ENCODE measurements at regions not wholly inside any gene's neighbourhood (a gene's known extent, or its start where the extent isn't known, plus 50 kb on each side); places are given as distances from the start of the nearest gene placed in this dataset.
A peak's percentile ranks its signal among the peaks of the same experiment; 100 is the strongest.

GRCh38 chr7:115300231-115300870 is 378.5 kb downstream of the MDFIC start:
- Histone ChIP-seq H3K4me3 (no peak overlapping the region), H3K27ac (no peak overlapping the region), H3K27me3 (no peaks in the 10 kb centered on the region), H3K36me3 (no peaks in the 10 kb centered on the region), H3K9me3 (no peaks in the 10 kb centered on the region), H3K4me1 (no peaks in the 10 kb centered on the region)
- ATAC-seq (no peak), DNase-seq (no peak)
- no peak for TF ChIP-seq POLR2A (IDR thresholded peaks at IDR 0.05)
- intact Hi-C loops (cut with DNase I), result no loop called here
- WGBS, 4 donors, result 23 to 37% (median 31%) methylated on average over 1 of the region's 1 CpG

DNA sequence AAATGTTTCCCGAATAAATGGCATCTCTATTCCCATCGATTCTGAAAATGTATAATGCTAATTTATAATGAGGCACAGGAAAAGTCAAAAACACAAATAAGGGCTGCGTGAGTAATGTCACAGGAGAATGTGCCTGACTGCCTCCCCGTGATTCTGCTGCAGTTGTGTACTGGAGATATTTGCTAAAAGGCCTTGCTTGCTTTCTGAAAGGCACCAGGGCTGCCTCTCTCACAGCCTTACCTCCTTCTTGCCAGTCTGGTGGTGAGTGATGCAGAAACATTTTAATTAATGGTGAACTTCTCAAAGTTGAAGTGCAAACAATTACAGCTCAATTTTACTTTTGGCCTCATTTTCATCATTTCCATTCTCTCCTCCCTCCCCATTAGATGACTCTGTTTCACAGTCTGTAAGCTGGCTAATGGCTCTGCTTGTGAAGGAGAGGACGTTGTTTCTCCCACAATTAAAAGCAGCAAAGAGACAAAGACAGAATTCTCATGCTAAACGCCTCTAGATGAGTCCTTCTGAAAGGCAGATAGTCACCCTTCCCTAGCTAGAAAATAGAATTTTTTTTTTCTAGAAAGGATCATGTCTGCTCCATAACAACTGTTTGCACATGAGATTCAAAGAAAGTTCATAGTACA is 377.6 kb downstream of the MDFIC start:
- no peak overlapping the region for H3K27ac ChIP-seq
- WGBS, 4 donors, result 72 to 79% (median 75%) methylated on average over 6 of the region's 6 CpGs
- DNase-seq, result no peak
- H3K4me1 ChIP-seq, result no peaks in the 10 kb centered on the region
- TF ChIP-seq, protein P1, sequence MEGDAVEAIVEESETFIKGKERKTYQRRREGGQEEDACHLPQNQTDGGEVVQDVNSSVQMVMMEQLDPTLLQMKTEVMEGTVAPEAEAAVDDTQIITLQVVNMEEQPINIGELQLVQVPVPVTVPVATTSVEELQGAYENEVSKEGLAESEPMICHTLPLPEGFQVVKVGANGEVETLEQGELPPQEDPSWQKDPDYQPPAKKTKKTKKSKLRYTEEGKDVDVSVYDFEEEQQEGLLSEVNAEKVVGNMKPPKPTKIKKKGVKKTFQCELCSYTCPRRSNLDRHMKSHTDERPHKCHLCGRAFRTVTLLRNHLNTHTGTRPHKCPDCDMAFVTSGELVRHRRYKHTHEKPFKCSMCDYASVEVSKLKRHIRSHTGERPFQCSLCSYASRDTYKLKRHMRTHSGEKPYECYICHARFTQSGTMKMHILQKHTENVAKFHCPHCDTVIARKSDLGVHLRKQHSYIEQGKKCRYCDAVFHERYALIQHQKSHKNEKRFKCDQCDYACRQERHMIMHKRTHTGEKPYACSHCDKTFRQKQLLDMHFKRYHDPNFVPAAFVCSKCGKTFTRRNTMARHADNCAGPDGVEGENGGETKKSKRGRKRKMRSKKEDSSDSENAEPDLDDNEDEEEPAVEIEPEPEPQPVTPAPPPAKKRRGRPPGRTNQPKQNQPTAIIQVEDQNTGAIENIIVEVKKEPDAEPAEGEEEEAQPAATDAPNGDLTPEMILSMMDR (IDR thresholded peaks at IDR 0.05), result no peak
- TF ChIP-seq POLR2A (IDR thresholded peaks at IDR 0.05), result no peak
- intact Hi-C loops (cut with DNase I), result no loop called here
- H3K36me3 ChIP-seq, result no peaks in the 10 kb centered on the region
- H3K4me3 ChIP-seq, result no peak overlapping the region
- H3K9me3 ChIP-seq, result no peaks in the 10 kb centered on the region
- H3K27me3 ChIP-seq, result no peaks in the 10 kb centered on the region
- ATAC-seq, result no peak

DNA sequence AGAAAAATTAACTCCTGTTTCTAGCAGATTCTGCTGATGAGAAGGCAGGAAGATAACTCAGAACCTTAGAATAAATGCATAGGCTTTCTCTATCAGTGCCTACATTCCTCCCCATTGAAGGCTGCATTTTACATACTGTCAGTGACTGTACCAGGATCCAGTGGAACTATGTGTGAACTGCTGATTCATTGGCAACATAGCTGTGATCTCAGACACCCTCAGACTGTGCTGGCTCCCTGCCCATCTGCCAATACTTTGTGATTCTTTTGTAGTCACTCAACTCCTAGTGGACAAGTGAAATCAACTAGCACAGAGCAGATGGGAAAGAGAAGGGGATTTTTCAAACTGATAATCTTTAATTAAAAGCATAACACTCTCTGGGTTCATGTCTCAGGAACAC is 375.8 kb downstream of the MDFIC start:
- DNase-seq, result peak in 1 of 5 donors; percentile 24
- intact Hi-C loops (cut with DNase I), result no loop called here

GRCh38 chr7:115293628-115294240 is 371.8 kb downstream of the MDFIC start:
- Histone ChIP-seq H3K36me3 (no peaks in the 10 kb centered on the region), H3K27ac (no peak overlapping the region), H3K27me3 (no peaks in the 10 kb centered on the region), H3K4me1 (no peaks in the 10 kb centered on the region), H3K9me3 (no peaks in the 10 kb centered on the region), H3K4me3 (no peak overlapping the region)
- DNase-seq (no peak), ATAC-seq (no peak)
- TF ChIP-seq, protein P1 (IDR thresholded peaks at IDR 0.05), result no peak
- TF ChIP-seq POLR2A (IDR thresholded peaks at IDR 0.05), result no peak
- WGBS, 4 donors, result 72 to 80% (median 75%) methylated on average over 6 of the region's 6 CpGs
- intact Hi-C loops (cut with DNase I), result no loop called here

More for the DNA sequence above, 375.8 kb downstream of the MDFIC start:
- Histone ChIP-seq H3K27ac (no peak overlapping the region), H3K4me3 (no peak overlapping the region), H3K4me1 (no peaks in the 10 kb centered on the region), H3K9me3 (no peaks in the 10 kb centered on the region), H3K36me3 (no peaks in the 10 kb centered on the region), H3K27me3 (no peaks in the 10 kb centered on the region)
- TF ChIP-seq POLR2A (IDR thresholded peaks at IDR 0.05), result no peak
- TF ChIP-seq, protein P1 (IDR thresholded peaks at IDR 0.05), result no peak
- ATAC-seq, result peak in 1 of 4 donors; percentile 39

All from heart left ventricle (tissue), 16 donors.